Inflammatory macrophage treated with lipopolysaccharide for 1 hour (primary cell): ENCODE measurements at regions not wholly inside any gene's neighbourhood (a gene's known extent, or its start where the extent isn't known, plus 50 kb on each side); places are given as distances from the start of the nearest gene placed in this dataset.
"Not testable (repeated sequence)": the region's sequence is repeated elsewhere in the genome, so short reads cannot be mapped to it uniquely, and the experiment has no call there.

Source experiments
- DNase-seq, 2 donors: peaks; one replicate each; pipeline ENCODE4 v3.0.0-alpha.2; 2020 to 2022

GRCh38 chr18:70553245-70553935 lies 264.5 kb downstream of the SOCS6 start:
- no peak for DNase-seq

GRCh38 chr18:70536370-70537062 lies 247.7 kb downstream of the SOCS6 start:
- DNase-seq: no peak

- no peak for DNase-seq
Measured at GRCh38 chr18:70535041-70535440, 246.2 kb downstream of the SOCS6 start.

GRCh38 chr18:70525322-70525721 lies 236.5 kb downstream of the SOCS6 start:
- DNase-seq: not testable (repeated sequence)

GRCh38 chr18:70523792-70524182 lies 234.9 kb downstream of the SOCS6 start:
- DNase-seq: no peak

GRCh38 chr18:70523035-70523791 lies 234.4 kb downstream of the SOCS6 start:
- DNase-seq: no peak

GRCh38 chr18:70522183-70522680 lies 233.4 kb downstream of the SOCS6 start:
- no peak for DNase-seq

- DNase-seq: no peak
Measured at GRCh38 chr18:70520867-70521266, 232.0 kb downstream of the SOCS6 start.

GRCh38 chr18:70513502-70514171 lies 224.8 kb downstream of the SOCS6 start:
- DNase-seq: no peak

- no peak for DNase-seq
Measured at GRCh38 chr18:70507970-70508369, 219.1 kb downstream of the SOCS6 start.

GRCh38 chr18:70506511-70506910 lies 217.7 kb downstream of the SOCS6 start:
- no peak for DNase-seq

GRCh38 chr18:70503060-70503459 lies 214.2 kb downstream of the SOCS6 start:
- no peak for DNase-seq

GRCh38 chr18:70501358-70501757 lies 212.5 kb downstream of the SOCS6 start:
- no peak for DNase-seq

- DNase-seq: no peak
Measured at GRCh38 chr18:70500748-70501147, 211.9 kb downstream of the SOCS6 start.

- no peak for DNase-seq
Measured at GRCh38 chr18:70499218-70499691, 210.4 kb downstream of the SOCS6 start.

GRCh38 chr18:70496353-70497294 lies 207.8 kb downstream of the SOCS6 start:
- no peak for DNase-seq

- DNase-seq: no peak
Measured at GRCh38 chr18:70494524-70494923, 205.7 kb downstream of the SOCS6 start.

- no peak for DNase-seq
Measured at GRCh38 chr18:70493461-70493860, 204.6 kb downstream of the SOCS6 start.

GRCh38 chr18:70491734-70492348 lies 203.0 kb downstream of the SOCS6 start:
- DNase-seq: peak; percentile 40 to 86

- peak; percentile 87 to 92 for DNase-seq
Measured at GRCh38 chr18:70489986-70490933, 201.4 kb downstream of the SOCS6 start.
